ENCODE measurements at regions not wholly inside any gene's neighbourhood (a gene's known extent, or its start where the extent isn't known, plus 50 kb on each side); places are given as distances from the start of the nearest gene placed in this dataset.

DNA sequence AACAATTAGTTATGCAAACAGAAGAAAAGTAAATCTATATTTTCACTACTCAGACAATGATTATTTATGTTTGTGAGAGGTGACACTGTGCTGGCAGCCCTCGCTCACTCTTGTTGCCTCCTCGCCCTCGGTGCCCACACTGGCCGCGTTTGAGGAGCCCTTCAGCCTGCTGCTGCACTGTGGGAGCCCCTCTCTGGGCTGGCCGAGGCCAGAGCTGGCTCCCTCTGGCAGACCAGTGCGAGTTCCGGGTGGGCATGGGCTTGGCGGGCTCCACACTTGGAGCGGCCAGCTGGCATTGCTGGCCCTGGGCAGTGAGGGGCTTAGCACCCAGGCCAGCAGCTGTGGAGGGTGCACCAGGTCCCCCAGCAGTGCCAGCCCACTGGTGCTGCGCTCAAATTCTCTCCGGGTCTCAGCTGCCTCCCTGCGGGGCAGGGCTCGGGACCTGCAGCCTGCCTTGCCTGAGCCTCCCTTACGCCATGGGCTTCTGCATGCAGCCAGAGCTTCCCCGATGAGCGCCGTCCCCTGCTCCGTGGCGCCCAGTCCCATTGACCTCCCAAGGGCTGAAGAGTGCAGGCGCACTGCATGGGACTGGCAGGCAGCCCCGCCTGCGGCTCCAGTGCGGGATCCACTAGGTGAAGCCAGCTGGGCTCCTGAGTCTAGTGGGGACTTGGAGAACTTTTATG lies 902.6 kb downstream of the PDHA2 start:
- Histone ChIP-seq H3K36me3 (ENCODE audit: control insufficient read depth, insufficient read depth, low read length) (no peaks in the 10 kb centered on the region), H3K9me3 (ENCODE audit: control insufficient read depth, insufficient read depth, low read depth, low read length) (no peaks in the 10 kb centered on the region), H3K27ac (ENCODE audit: low read length) (no peak overlapping the region), H3K27me3 (ENCODE audit: control insufficient read depth, insufficient read depth, low read length) (no peaks in the 10 kb centered on the region), H3K4me1 (ENCODE audit: control insufficient read depth, insufficient read depth, low read length) (no peaks in the 10 kb centered on the region), H3K4me3 (ENCODE audit: low read depth in 2 of 2, low read length in 2 of 2) (no peak overlapping the region)
- TF ChIP-seq REST (IDR thresholded peaks at IDR 0.05; ENCODE audit: insufficient read depth in 1 of 2, low read depth in 2 of 2, low read length in 1 of 2) (no peak), TCF7L2 (IDR thresholded peaks at IDR 0.05; ENCODE audit: low read depth, low read length) (no peak), CTCF (IDR thresholded peaks at IDR 0.05) (no peak), POLR2AphosphoS5 (IDR thresholded peaks at IDR 0.05; ENCODE audit: low read depth, low read length) (no peak), SIN3A (IDR thresholded peaks at IDR 0.05; ENCODE audit: borderline replicate concordance, insufficient read depth, low read depth, low read length) (no peak)
- ATAC-seq (no peak), DNase-seq (ENCODE audit: low read depth, low spot score) (no peak)
- ChIA-PET POLR2A (no interaction called here), CTCF (no interaction called here)
- intact Hi-C loops (cut with micrococcal nuclease; ENCODE audit: unreplicated experiment) (no loop called here), in situ Hi-C loops (cut with HindIII; ENCODE audit: low pct_unique_long_range_greater_than_20kb, low sequenced_read_pairs) (no loop called here)
- BruUV-seq (replicated peaks) = no TSS peak

GRCh38 chr4:96744676-96745075 lies 904.8 kb downstream of the PDHA2 start:
- TF ChIP-seq REST (IDR thresholded peaks at IDR 0.05; ENCODE audit: insufficient read depth in 1 of 2, low read depth in 2 of 2, low read length in 1 of 2) (no peak), POLR2AphosphoS5 (IDR thresholded peaks at IDR 0.05; ENCODE audit: low read depth, low read length) (no peak), CTCF (IDR thresholded peaks at IDR 0.05) (no peak), SIN3A (IDR thresholded peaks at IDR 0.05; ENCODE audit: borderline replicate concordance, insufficient read depth, low read depth, low read length) (no peak), TCF7L2 (IDR thresholded peaks at IDR 0.05; ENCODE audit: low read depth, low read length) (no peak)
- ChIA-PET POLR2A (no interaction called here), CTCF (no interaction called here)
- intact Hi-C loops (cut with micrococcal nuclease; ENCODE audit: unreplicated experiment) = no loop called here
- no TSS peak for BruUV-seq (replicated peaks)
- H3K27ac ChIP-seq (ENCODE audit: low read length) = no peak overlapping the region
- no peak for DNase-seq (ENCODE audit: low read depth, low spot score)
- no peak overlapping the region for H3K4me3 ChIP-seq (ENCODE audit: low read depth in 2 of 2, low read length in 2 of 2)
- H3K4me1 ChIP-seq (ENCODE audit: control insufficient read depth, insufficient read depth, low read length) = no peaks in the 10 kb centered on the region
- in situ Hi-C loops (cut with HindIII; ENCODE audit: low pct_unique_long_range_greater_than_20kb, low sequenced_read_pairs) = no loop called here
- no peaks in the 10 kb centered on the region for H3K9me3 ChIP-seq (ENCODE audit: control insufficient read depth, insufficient read depth, low read depth, low read length)
- no peaks in the 10 kb centered on the region for H3K27me3 ChIP-seq (ENCODE audit: control insufficient read depth, insufficient read depth, low read length)
- no peaks in the 10 kb centered on the region for H3K36me3 ChIP-seq (ENCODE audit: control insufficient read depth, insufficient read depth, low read length)
- ATAC-seq = no peak

Data from Panc1 (cell line).